GM12864 (cell line): ENCODE measurements at regions not wholly inside any gene's neighbourhood (a gene's known extent, or its start where the extent isn't known, plus 50 kb on each side); places are given as distances from the start of the nearest gene placed in this dataset.

Experiments
- DNase-seq: peaks from one replicate; pipeline ENCODE4 v3.0.0-alpha.2; 2011; ENCODE audit warnings: low read depth
- H3K4me3 ChIP-seq: 2 replicates; pipeline ENCODE4 v1.5.1; 2011; ENCODE audit warnings: mild to moderate bottlenecking, low read depth, low read length, control low read depth
- TF ChIP-seq, protein P1 (sequence below): IDR thresholded peaks from 2 replicates; pipeline ENCODE4 v1.5.1; 2011; ENCODE audit warnings: low read depth, mild to moderate bottlenecking, moderate library complexity, low read length, control low read depth, inconsistent platforms; ENCODE audit errors: missing control alignments

DNA sequence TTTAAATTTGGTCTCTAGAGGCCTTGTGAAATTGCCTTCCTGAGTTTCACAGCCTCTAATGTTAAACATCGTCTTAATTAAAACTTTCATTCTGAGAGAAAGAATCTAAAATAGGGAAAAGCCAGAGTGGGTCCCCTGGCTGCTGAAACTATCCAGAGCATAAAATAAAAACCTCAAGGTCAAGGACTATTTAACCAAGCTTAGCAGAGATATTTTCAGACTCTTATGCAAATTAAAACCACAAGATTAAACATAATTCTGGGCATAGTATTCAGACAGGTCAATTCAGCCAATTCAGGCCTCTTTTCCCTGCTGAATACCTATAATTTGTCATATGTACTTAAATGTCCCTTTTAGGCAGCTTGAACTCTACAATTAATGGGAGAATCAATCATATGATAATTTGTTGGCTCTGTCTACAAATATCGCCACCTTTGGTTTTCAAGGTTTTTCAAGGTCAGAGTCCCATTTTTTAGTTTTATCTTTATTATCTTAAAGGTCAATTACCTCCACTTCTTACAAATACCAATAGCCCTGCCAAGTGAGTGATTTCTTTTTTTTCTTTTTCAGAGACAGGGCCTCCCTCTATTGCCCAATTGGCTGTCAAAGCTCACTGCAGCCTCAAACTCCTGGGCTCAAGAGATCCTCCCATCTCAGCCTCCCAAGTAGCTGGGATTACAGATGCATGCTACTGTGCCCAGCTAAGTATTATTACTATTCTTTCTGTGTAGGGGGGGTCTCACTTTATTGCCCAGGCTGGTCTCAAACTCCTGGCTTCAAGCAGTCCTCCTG, 257.1 kb downstream of the PHLDA1 start:
- H3K4me3 ChIP-seq: no peak overlapping the region
- TF ChIP-seq, protein P1, sequence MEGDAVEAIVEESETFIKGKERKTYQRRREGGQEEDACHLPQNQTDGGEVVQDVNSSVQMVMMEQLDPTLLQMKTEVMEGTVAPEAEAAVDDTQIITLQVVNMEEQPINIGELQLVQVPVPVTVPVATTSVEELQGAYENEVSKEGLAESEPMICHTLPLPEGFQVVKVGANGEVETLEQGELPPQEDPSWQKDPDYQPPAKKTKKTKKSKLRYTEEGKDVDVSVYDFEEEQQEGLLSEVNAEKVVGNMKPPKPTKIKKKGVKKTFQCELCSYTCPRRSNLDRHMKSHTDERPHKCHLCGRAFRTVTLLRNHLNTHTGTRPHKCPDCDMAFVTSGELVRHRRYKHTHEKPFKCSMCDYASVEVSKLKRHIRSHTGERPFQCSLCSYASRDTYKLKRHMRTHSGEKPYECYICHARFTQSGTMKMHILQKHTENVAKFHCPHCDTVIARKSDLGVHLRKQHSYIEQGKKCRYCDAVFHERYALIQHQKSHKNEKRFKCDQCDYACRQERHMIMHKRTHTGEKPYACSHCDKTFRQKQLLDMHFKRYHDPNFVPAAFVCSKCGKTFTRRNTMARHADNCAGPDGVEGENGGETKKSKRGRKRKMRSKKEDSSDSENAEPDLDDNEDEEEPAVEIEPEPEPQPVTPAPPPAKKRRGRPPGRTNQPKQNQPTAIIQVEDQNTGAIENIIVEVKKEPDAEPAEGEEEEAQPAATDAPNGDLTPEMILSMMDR: no peak
- no peak for DNase-seq

DNA sequence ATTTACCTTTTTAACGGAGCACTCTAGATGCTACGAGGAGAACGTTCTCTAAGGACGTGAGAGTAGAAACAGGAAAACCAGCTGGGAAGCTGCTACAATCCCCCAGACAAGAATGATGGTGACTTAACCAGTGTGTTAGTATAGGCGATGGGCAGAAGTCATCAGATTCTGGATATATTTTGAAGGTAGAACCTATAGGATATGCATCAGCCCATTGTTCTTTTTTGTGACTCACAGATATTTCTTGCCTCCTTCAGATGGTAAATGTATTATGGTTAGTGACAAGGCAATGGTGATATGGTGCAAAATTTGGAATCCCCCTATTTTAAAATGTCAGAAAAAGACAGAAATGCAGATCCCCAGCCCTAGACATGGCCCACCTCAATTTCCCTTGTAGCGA, 258.2 kb downstream of the PHLDA1 start:
- DNase-seq: no peak
- TF ChIP-seq, protein P1: no peak
- H3K4me3 ChIP-seq: no peak overlapping the region

DNA sequence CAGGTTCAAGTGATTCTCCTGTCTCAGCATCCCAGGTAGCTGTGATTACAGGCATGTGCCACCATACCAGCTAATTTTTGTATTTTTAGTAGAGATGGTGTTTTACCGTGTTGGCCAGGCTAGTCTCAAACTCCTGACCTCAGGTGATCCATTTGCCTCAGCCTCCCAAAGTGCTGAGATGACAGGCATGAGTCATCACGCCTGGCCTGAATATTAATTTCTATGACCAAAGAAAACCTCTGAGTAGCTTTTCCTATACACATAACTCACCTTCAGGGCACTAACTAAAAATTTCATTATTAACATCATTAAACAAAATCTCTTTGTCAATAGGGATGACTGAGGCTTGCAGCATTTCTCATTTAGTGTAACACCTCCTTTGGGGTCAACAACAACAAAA, 259.6 kb upstream of the KRR1 start:
- no peak overlapping the region for H3K4me3 ChIP-seq
- no peak for DNase-seq
- TF ChIP-seq, protein P1: no peak

DNA sequence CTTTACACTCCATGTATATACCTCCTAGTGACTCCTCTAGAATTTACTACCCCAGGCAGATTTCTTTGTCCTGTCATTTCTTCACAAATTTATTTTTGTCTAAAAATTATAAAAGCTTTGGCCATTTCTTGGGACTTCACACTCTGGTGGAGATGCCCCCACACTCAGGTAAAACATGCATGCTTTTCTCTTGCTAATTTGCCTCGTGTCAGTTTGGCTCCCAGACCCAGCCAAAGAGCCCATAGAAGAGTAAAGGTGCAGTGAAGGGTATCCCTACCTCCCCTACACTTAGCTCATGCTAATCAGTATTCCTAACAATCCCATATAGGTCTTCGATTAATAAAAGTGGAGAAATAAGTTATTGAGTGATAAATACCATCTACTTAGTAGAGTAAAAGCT, 256.5 kb upstream of the KRR1 start:
- DNase-seq: no peak
- H3K4me3 ChIP-seq: no peak overlapping the region
- TF ChIP-seq, protein P1: no peak

DNA sequence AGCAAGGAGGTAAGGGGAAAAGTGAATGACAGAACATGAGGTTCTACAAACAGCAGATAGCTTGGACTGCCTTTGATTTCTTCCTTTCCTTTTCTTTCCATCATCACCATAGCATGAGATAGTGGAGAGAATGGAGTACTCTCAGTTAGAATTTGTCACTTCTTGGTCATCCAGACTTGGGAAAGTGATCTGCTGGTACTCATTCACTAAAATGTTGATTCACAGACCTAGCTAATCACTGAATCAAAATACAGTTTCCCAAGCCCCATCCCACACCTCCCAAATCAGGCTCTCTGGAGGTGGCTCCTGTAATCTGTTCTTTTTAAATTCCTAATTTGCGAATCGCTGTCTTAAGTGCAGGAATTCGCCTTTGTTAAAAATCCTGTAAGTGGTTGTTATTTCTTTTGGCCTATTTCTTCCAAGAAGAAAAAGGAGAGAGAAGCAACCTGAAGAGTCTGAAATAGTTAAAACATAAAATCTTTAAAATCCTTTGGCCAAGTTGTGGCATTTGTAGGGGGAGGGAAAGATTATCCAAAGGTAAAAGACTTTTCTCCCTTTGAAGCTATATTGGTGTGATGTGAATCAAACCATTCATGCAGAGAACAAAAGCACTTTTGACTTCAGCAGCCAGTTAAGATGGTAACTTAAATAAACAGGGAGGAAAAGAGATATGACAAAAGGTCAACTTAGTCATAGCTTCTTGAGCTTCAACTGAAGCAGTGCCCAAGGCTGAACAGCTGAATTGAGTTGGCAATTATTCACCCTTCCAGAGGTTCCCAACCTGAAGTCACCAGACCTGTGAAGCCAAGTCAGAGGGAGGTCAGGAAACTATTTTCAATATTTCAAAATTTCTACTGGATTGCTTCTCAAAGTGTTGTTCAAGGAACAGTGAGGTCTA, 255.1 kb upstream of the KRR1 start:
- DNase-seq: no peak
- no peak overlapping the region for H3K4me3 ChIP-seq
- TF ChIP-seq, protein P1: no peak

DNA sequence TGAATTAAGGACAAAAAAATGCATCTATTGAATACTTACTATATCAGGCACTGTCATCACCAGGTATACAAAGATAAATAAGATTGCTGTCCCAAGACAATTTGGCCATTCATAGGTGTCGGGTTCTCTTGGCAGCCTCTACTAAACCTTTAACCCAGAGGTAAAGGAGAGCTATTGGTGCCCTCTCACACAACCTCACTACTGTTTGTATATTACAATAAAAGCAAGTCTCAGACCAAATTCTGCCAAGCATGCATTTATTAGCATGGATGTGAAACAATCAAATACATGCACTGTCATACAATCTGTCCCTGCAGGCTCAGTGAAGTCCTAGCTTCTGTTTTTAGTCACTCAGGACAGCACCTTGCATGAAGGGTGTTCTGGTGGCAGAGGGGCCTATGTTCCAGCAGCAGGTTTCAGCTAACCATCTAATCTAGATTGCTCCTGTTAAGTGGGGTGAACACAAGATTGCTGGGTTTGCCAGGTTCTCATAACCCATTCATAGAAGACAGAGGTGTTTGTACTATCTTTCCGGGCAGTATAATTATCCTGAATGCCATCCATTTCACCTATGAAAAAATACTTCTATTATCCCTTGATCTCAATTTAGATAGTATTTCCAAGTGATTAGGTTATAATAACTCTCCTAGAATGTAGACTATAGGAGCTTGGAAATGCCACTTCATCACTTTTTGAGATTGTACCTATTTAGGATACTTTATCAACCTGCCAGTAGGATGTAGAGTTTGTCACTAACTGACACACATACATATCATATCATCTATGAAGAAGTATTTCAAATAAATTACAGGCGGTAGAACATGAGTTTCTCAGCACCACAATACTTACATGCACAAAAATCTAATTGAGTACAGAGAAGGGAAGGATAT, 254.0 kb upstream of the KRR1 start:
- no peak overlapping the region for H3K4me3 ChIP-seq
- TF ChIP-seq, protein P1: no peak
- DNase-seq: no peak
